GM18517 (cell line): ENCODE measurements at regions not wholly inside any gene's neighbourhood (a gene's known extent, or its start where the extent isn't known, plus 50 kb on each side); places are given as distances from the start of the nearest gene placed in this dataset.

Experiments
- ATAC-seq: cut with Tn5 transposase; IDR thresholded peaks from one replicate; pipeline ENCODE4 v1.9.1; 2021; ENCODE audit warnings: mild to moderate bottlenecking, moderate library complexity; ENCODE audit not compliant: unreplicated experiment

DNA sequence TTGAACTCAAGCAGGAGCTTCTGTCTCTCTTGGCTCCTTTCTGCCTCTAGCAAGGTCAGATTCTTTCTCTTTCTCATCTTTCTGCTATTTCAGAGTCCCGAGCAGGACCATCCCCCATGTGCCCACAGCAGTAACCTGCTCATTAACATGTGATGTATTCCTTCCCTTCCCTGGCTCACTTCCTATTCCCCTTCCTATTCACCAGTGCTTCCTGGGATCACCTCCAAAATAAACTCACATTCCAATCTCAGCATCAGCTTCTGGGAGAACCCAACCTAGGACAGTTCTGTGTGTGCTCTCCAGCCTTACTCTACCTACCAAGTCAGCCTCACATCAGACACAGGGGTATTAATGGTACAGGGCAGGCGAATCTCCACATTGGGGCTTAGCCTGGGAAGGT is 546.4 kb upstream of the SALL1 start:
- no peak for ATAC-seq

DNA sequence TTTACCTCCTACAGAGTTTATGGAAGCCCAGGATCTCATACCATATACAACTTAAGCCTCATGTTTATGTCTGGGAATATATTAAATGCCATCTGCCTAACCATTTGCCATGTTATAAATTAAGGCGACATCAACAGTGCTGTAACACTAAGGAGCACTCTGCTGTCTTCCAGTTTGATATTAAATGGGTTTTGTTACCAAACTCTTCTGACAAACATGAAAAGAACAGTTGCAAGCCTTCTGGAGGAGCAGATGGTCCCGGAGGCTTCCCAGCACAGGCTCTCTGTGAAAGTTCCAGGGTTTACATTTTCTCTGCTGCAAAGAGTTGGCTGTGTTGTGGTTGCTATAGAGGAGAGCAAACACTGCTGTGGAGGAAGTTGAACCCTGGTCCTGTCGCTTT is 545.3 kb upstream of the SALL1 start:
- ATAC-seq: no peak

DNA sequence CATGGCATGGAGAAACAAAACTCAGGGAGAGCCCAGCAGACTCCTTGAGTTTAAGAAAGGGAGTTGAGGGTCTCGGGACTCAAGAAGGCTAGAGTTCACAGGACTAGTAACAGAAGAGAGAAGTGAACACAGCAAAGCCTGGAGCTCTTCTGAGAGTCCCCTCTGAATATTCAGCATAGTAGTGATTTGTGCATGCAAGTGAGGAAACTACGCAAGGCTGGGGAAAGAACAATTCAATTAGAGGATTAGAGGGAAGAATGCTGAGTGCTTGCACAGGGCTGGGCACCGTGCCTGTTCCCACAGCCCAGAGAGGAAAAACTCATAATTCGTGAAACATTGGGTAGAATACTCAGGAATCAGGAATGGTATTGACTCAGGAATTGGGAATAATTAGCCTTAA is 540.0 kb upstream of the SALL1 start:
- ATAC-seq: no peak

DNA sequence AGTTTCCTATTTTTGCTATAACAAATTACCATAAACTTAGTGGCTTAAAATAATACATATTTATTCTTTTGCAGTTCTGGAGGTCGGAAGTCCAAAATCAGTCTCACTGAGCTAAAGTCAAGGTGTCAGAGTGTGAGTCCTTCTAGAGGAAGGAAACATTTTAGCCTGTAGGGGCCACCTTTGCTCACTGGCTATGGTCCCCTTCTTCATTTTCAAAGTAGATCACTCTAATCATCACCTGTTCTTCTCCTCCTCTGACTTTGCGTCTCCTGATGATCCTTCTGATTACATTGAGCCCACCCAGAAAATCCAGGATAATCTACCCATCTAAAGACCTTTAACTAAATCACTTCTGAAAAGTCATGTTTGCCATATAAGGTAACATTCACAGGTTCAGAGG is 534.4 kb upstream of the SALL1 start:
- ATAC-seq: no peak

DNA sequence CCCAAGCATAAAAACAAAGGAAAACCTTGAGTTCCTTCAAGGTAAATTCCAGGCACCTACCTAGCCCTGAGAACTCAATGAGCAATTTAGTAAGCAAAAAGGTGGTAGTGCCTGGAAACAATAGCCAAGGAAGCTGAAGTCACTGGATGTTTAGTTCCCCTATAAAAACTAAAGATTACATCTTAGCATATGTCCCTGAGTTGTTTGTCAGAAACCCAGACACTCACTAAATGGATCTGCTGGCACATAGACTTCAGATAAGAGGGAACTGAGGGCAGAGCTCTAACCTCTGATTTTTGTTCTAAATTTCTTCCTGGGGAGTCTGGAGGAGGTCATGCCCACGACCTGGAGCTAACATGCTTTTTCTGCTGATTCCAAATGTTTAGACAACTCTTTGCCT is 532.8 kb upstream of the SALL1 start:
- ATAC-seq: no peak

DNA sequence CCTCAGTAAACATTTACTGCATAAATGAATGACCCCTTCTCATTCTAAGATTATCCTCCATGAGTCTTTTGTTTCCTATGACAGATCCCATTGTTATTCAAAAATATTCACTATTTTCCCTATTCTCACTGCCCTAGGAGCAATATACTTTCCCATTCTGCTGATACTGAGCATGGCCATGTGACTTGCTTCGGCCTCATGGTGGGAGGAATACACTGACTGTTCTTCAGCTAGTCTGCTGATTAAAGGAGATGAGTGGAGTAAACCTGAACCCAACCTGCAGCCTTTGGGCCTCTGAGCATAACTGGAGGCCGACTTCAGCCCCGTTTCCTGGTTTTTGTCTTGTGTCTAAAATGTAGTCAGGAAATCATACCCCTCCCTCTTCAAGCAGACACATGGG is 531.8 kb upstream of the SALL1 start:
- no peak for ATAC-seq

DNA sequence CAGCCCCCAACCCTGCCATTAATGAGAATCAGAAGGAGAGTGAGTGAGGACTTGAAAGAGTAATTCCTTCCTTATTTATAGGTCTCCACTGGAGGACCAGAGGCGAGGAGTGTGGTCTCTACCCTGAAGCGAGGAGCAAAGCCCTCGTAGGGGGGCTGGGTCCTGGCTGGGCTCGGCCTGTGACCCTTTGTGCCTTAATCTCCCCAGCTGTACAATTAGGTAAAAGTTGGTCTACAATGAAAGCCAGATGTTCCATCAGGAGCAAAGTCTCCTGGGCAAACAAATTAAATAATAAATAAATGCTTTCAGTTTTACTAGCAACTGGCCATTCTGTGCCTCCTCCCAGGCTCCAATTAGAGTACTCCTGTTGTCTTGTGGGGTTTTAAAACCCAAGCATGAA is 523.5 kb upstream of the SALL1 start:
- ATAC-seq: no peak

DNA sequence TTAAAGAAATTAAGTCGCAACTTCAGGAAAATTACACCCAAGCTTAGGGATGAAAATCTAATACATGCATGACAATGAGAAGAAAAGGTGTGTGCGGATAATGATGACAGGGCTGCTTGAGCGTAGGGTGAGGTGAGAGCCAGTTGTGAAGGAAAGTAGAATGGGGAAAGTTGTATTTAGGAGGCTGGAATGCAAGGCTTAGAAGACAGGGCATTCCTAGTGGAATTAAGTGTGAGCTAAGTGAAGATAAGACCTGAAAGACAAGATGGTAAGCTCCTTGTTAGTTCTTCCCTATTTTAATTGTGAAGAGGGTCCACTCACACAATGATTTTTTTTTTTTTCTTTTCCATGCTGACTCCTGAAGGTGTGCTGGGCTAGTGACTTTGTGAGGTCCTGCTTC is 519.5 kb upstream of the SALL1 start:
- no peak for ATAC-seq

DNA sequence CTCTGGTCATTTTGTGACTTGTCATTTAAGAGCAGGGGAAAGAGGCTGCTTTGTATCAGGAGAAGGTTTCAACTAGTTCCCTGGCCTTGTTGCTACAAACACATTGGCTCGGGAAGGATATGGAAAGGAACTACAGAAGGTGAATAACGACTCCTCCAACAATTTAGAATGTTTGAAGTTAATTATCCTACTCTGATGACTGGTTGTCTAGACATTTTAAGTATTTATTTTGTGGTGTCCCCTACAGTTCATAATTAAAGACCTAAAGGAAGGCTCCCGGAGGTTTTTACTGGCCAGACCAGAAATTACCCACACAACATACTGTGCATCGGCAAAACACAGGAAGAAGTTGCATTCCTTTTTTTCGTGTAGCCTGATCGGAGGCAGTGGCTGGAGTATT is 515.8 kb upstream of the SALL1 start:
- ATAC-seq: no peak

DNA sequence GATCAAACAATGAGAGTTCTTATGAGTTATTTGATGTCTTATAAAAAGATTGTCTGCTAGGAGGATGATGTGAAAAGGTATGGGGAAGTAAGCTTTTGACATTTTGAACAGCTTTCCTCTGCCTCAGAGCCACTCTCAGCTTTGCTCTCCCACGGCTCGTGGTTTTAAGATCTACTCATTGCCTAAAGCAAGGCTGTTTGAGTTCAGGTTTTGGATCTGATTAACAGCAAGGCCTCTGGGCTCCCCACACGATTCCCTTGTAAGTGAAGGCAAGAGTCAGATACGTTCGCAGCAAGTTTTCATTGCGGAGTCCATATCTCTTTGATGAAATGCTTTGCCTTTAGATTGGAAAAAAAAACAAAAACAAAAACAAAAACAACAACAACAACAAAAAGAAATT is 515.0 kb upstream of the SALL1 start:
- ATAC-seq: no peak

DNA sequence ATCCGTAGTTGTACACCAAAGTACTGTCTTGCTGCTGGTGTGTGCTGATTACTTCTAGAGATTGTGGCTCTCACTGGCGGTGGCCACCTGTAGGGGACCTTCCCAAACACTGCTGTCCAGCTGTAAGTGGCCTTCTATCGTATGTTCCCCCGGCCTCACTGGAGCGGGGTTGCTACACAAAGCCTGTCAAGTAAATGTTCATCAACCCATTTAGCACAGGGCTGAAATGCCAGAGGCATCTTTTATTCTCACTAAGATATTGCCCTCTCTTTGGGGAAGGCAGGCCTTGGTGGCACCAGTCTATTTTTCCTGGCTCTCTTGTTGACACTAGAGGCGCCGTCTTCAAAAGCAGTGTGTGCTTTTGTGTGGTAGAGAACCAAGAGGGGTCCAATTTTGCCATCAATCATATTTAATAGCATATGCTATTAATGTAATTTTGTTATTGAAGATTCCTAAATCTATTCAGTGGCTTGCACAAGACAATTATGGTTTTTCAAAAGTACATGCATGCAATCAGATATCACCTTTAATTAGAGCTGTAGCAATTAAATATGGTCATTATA is 514.4 kb upstream of the SALL1 start:
- ATAC-seq: no peak

DNA sequence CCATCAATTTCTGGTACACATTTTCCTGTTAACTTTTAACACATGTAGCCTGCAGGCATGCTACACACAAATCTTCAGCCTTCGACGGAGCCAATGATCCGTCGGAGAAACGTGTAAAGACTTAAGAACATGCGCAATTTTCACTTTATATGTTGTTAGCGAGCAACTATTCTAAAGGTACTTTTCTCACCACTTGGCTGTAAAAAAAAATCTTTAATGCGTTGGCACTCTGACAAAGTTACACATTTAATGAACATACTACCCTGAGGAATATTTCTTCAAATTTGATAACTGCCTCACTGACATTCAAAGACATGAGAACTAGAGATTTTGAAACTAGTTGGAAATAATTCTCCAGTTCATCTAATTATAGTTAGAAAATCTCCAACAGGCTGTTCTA is 507.5 kb upstream of the SALL1 start:
- ATAC-seq: no peak

DNA sequence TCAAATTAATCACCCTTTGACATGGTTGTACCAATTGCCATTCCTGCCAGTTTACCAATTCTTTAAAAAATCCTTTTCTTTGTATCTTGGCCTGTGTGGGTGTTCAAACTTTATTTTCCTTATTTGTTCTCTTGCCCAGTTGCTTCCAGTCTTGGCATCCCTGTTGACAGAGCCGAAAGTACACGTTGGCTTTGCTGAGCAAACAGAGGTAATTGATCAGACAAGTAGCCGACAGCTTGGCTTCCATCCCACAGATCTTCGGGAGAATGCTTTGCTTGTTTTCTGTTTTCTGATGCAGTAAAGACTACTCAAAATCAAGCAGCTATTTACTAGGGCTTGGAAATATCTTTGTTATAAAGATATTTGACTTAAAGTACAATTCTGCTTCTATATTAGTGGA is 506.8 kb upstream of the SALL1 start:
- ATAC-seq: no peak

DNA sequence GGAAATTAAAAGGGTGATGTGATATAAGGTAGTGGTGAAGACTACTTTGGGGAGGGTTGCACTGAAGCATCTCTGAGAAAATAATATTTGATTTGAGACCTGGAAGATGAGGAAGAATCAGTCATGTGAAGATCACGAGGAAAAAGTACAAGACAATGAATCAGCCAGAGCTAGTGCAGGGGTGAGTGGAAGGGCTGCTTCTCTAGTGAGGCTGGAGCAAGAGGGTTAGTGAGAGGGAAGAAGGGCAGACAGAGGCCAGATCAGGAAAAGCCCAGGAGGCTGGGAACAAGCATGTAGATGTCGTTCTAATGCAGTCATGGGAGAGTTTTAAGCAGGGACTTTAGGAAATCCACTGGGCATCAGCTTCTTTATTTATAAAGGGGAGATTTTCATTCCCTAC is 504.2 kb upstream of the SALL1 start:
- no peak for ATAC-seq

DNA sequence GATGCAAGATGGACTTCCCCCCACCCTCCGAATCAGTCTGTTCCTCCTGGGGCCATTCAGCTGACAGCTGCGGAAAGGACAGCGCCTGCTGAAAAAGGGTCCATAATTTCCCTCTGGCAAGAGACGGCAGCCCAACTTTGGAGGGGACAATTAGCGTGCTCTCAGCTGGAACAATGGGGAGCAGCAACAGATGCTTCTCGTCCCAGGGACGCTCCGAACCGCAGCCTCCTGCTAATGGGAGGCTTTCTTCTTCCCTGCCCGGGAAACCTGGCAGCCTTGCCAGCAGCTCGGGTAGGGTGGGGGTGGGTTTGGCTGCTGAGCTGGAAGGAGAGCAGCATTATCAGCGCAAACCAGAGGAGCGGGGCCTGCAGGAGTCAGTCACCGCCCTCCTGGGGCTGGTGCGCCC is 500.0 kb upstream of the SALL1 start:
- ATAC-seq: no peak

DNA sequence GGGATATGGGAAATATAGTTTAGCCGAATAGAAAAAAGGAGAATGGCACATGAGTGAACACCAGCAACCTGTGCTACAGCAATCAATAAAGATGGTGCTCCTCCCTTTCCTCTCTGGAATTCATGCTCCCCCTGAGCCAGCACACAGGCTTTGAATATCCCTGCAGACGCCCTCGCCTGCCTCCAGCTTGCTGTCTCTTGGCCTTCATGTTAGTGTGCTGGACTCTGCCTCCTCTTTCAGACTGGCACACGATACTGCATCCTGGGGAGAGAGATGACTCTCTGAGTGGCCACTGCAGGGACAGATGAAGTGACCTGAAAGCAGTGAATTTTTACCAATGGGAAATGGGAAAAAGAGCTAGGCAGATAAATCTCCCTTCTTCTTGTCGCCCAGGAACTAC is 498.6 kb upstream of the SALL1 start:
- ATAC-seq: no peak

DNA sequence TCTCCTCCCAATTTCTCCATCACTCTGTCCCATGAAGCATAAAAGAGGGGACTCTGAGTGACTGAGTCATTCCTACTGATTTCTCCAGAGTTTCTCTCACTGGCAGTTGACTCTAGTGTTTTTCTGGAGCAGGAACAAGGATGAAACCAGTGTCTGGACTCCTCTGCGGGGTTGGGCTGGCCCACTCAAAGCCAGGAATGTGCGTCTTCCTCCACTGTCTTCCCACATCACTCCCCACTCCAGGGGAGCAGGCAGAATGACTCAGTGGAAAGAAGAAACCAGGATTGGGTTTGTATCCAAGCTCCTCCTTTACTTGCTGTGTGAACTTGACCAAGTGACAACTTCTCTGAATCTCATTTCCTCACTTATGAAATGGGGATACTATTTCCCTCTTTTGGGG is 497.5 kb upstream of the SALL1 start:
- no peak for ATAC-seq

DNA sequence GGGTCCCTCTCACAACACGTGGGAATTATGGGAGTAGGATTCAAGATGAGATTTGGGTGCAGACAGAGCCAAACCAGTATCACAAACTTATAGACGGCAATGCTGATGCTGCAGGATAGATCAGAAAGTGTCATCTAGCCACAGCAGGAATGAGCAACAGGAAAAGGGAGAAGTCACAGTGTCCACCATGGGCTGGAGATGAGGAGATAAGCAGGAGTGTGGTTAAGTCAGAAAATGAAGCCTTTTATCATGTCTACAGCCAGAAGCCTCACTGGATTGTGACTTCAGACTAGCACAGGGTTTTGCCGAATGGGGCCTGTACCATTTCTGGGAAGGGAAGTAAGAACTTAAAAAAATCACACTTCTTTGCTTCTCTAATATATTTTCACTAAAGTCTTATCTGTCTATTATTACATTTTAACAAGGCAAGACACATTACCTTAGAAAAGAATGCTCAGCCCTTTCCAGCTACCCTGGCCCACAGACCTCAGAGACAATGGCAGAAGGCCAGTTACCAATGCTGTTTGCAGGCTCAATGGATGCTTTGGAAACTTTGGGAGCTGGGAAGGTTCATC is 490.2 kb upstream of the SALL1 start:
- ATAC-seq: no peak

DNA sequence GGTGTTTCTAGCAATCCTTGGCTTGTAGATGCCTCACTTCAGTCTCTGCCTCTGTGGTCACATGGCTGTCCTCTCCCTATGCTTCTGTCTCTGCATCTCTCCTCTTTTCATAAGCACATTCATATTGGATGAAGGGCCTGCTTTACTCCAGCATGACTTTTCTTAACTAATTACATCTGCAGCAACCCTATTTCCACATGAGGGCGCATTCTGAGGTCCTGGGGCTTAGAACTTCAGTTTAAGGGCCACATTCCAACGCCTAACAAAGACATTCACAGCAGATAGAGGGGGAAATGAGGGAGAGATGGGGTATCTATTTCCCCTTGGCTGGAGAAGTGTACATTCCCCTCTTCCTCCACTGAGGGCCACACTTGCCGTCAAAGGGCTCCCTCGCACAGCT is 489.1 kb upstream of the SALL1 start:
- ATAC-seq: no peak

DNA sequence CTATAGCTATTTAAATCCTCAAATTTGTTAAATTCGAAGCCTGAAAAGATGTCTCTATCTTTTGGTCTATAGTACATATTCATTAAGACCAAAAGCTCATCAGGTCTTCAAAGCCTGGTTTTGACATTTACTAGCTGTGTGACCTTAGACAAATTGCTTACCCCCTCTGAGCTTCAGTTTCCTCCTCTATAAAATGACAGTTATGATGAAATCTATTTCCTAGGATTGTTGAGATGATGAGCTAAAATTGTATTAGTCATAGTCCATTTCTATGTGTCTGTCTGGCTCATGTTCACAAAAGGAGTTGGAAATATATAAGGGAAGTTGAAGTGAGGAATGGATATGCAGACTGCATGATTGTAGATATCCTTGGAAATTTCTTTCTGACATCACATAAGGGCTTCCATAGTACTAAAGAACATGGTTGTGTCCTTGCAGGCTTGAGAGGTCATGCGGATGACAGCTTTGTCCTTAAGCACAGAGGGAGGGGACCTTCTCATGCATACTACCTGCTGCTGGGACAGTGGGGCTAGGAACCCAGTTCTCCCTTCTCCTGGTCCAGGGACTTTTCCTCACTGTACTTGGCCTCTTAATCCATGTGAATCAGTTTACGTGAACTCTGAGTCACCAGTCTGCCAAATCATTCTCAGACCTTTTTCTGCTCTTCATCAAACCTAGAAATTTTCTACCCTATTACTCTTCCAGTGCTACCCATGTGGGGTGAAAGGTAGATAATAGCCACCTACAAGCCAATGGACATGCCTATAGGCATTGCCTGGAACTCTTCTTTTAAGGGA is 487.5 kb upstream of the SALL1 start:
- no peak for ATAC-seq

DNA sequence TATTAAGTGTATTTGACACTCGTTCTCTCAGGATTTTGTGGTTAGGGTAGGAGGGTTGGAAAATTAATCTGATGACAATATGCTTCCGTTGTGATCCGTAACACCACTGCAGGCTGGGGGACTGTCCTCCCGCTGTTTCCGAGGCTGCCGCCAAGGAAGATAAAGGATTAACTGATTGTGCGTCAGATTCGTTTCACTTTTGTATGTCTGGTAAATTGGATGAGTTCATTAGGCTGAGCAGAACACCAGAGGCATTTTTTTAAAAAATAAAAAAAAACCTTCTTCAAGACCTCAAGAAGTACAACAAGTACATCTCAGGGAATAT is 486.7 kb upstream of the SALL1 start:
- ATAC-seq: no peak

DNA sequence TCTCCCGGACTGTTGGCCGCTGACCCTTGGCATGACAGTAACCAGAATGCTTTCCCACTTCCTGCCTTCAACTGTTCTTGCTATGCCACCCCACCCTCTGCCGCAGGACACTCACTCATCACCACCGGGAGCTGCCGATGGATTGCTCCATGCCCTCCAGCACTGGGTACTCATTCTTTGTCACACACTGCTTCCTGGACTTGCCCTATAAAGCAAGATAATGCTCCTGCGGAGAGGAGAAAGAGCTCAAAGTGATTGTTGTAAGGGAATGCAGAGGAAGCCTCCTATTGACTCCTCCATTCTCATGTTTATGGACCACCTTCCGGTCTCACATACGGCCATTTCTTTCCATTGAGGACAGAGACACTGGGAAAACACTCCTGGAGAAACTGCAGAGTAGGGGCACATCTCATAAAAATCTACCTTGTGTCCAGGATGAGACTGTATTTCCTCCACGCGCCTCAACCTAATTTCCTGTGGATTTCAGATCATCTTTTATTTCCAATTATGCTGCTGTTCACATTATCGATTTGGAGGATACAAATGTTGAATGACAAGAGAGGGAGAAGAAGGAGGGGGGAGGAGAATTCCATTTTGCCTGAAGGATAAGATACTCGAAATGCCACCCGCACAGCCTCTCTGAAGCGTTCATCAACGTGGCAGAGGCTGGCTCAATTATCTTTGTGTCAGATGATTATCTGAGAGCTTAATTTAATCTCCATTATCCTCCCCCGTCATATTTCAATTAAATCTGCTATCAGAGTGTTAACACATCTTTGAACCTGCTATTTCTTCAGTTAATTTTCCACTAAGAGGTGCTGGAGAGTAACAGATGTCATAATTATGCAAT is 486.1 kb upstream of the SALL1 start:
- no peak for ATAC-seq
